OCI-LY7 (cell line): ENCODE measurements at regions not wholly inside any gene's neighbourhood (a gene's known extent, or its start where the extent isn't known, plus 50 kb on each side); places are given as distances from the start of the nearest gene placed in this dataset.

Source experiments
- BruUV-seq: library from RNA; stranded (reverse); fragments of 400-500 nt; replicated peaks from 2 replicates; lab custom pipeline; 2021; lab: Mats Ljungman, UMichigan
- CTCF ChIA-PET: fragments of 300-600 bp; sonication (Branson Sonifier 250); formaldehyde crosslinking; loops from one replicate; lab custom pipeline; 2022; ENCODE audit warnings: antibody characterized with exemption; ENCODE audit not compliant: unreplicated experiment; lab: Charles Lee
- POLR2A ChIA-PET: fragments of 300-600 bp; sonication (Branson Sonifier 250); formaldehyde crosslinking; loops from one replicate; lab custom pipeline; 2022; ENCODE audit warnings: antibody characterized with exemption; lab: Charles Lee
- DNase-seq: peaks from one replicate; pipeline ENCODE4 v3.0.0-alpha.2; 2015; ENCODE audit warnings: low spot score
- H2AFZ ChIP-seq: fragments of 200-600 bp; sonication (generic), shearing (Covaris generic); 2 replicates; pipeline ENCODE4 v1.6.1; 2014; ENCODE audit warnings: mild to moderate bottlenecking, antibody characterized with exemption, low read length, moderate library complexity
- H3K27ac ChIP-seq: fragments of 200-600 bp; sonication (generic); 2 replicates; pipeline ENCODE4 v1.5.1; 2014; ENCODE audit warnings: mixed run types, low read depth, mild to moderate bottlenecking, moderate library complexity, low read length, inconsistent platforms; ENCODE audit not compliant: poor library complexity, severe bottlenecking
- H3K36me3 ChIP-seq: fragments of 200-600 bp; sonication (generic); 2 replicates; pipeline ENCODE4 v1.6.1; 2014; ENCODE audit warnings: mild to moderate bottlenecking, antibody characterized with exemption, low read length, moderate library complexity, mixed read lengths; ENCODE audit not compliant: insufficient read depth
- H3K4me1 ChIP-seq: fragments of 200-600 bp; sonication (generic); 2 replicates; pipeline ENCODE4 v1.5.1; 2014; ENCODE audit warnings: mild to moderate bottlenecking, low read length; ENCODE audit not compliant: insufficient read depth, poor library complexity, severe bottlenecking
- H3K4me2 ChIP-seq: fragments of 200-600 bp; sonication (generic); 2 replicates; pipeline ENCODE4 v1.6.1; 2014; ENCODE audit warnings: mild to moderate bottlenecking, low read length
- H3K4me3 ChIP-seq: fragments of 200-600 bp; sonication (generic); 2 replicates; pipeline ENCODE4 v1.5.1; 2014; ENCODE audit warnings: mild to moderate bottlenecking, low read depth, low read length; ENCODE audit not compliant: poor library complexity, severe bottlenecking
- H3K79me2 ChIP-seq: fragments of 200-600 bp; sonication (generic); 2 replicates; pipeline ENCODE4 v1.6.1; 2016; ENCODE audit warnings: low read depth, mild to moderate bottlenecking, low read length, moderate library complexity, mixed read lengths; ENCODE audit not compliant: insufficient read depth
- H3K9me2 ChIP-seq: fragments of 200-600 bp; sonication (generic); 2 replicates; pipeline ENCODE4 v1.6.1; 2016; ENCODE audit warnings: mild to moderate bottlenecking, low read length, mixed read lengths; ENCODE audit not compliant: insufficient read depth
- H3K9me3 ChIP-seq: fragments of 200-600 bp; sonication (generic); 2 replicates; pipeline ENCODE4 v1.6.1; 2014; ENCODE audit warnings: mild to moderate bottlenecking, mixed run types, low read length, mixed read lengths
- H4K20me1 ChIP-seq: fragments of 200-600 bp; sonication (generic); 2 replicates; pipeline ENCODE4 v1.6.1; 2014; ENCODE audit warnings: mild to moderate bottlenecking, antibody characterized with exemption, low read length, moderate library complexity, mixed read lengths; ENCODE audit not compliant: insufficient read depth
- EZH2phosphoT487 ChIP-seq: fragments of 200-600 bp; sonication (generic); IDR thresholded peaks from 2 replicates; pipeline ENCODE4 v1.6.1; 2018; ENCODE audit warnings: low read depth, borderline replicate concordance, mild to moderate bottlenecking, mixed run types, antibody characterized with exemption, low read length, moderate library complexity, mixed read lengths
- intact Hi-C: fragments of 100-400 bp; cut with micrococcal nuclease; formaldehyde crosslinking; loops from one replicate; pipeline ENCODE4 v1.10.0; 2022; ENCODE audit not compliant: unreplicated experiment
- TF ChIP-seq, protein P1 (sequence below): fragments of 200-600 bp; sonication (generic); conservative IDR thresholded peaks from 2 replicates; pipeline ENCODE4 v1.5.1; 2014; ENCODE audit warnings: mild to moderate bottlenecking, antibody characterized with exemption, low read length, moderate library complexity, mixed read lengths

DNA sequence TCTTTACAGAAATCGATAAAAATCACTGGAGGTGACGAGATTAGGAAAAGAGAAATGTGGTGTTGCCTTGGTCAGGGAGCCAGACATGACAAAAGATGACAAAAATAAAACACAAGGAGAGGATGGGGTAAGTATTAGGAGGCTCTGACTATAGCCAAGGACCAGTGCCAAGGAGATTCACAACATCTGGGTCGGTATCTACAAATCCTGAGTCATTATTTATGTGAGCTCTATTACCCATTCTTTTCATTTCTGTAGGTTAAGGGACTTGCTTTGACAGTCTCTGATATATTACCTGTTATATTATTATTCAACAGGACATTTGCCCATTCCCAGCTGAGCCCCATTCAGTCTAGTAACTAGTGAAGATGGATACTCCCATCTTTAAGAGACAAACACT is 120.8 kb downstream of the TYW3 start:
- no peak overlapping the region for H3K4me2 ChIP-seq
- no peaks in the 10 kb centered on the region for H3K4me1 ChIP-seq
- H3K9me2 ChIP-seq = no peaks in the 10 kb centered on the region
- no peaks in the 10 kb centered on the region for H4K20me1 ChIP-seq
- ChIA-PET POLR2A (no interaction called here), CTCF (no interaction called here)
- H3K27ac ChIP-seq = no peak overlapping the region
- no peaks in the 10 kb centered on the region for H3K36me3 ChIP-seq
- no peak for DNase-seq
- H3K9me3 ChIP-seq = no peaks in the 10 kb centered on the region
- TF ChIP-seq EZH2phosphoT487 = no peak
- TF ChIP-seq, protein P1, sequence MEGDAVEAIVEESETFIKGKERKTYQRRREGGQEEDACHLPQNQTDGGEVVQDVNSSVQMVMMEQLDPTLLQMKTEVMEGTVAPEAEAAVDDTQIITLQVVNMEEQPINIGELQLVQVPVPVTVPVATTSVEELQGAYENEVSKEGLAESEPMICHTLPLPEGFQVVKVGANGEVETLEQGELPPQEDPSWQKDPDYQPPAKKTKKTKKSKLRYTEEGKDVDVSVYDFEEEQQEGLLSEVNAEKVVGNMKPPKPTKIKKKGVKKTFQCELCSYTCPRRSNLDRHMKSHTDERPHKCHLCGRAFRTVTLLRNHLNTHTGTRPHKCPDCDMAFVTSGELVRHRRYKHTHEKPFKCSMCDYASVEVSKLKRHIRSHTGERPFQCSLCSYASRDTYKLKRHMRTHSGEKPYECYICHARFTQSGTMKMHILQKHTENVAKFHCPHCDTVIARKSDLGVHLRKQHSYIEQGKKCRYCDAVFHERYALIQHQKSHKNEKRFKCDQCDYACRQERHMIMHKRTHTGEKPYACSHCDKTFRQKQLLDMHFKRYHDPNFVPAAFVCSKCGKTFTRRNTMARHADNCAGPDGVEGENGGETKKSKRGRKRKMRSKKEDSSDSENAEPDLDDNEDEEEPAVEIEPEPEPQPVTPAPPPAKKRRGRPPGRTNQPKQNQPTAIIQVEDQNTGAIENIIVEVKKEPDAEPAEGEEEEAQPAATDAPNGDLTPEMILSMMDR = no peak
- intact Hi-C loops = no loop called here
- no peak overlapping the region for H3K4me3 ChIP-seq
- no peak overlapping the region for H2AFZ ChIP-seq
- H3K79me2 ChIP-seq = no peaks in the 10 kb centered on the region
- BruUV-seq = no TSS peak

- H3K4me1 ChIP-seq = no peaks in the 10 kb centered on the region
- no peak overlapping the region for H3K4me3 ChIP-seq
- H3K79me2 ChIP-seq = no peaks in the 10 kb centered on the region
- H3K27ac ChIP-seq = no peak overlapping the region
- no peaks in the 10 kb centered on the region for H3K9me2 ChIP-seq
- no peaks in the 10 kb centered on the region for H3K9me3 ChIP-seq
- no peak overlapping the region for H3K4me2 ChIP-seq
- intact Hi-C loops = no loop called here
- no peaks in the 10 kb centered on the region for H3K36me3 ChIP-seq
- ChIA-PET CTCF (no interaction called here), POLR2A (no interaction called here)
- no peak for DNase-seq
- no TSS peak for BruUV-seq
- no peaks in the 10 kb centered on the region for H4K20me1 ChIP-seq
- no peak overlapping the region for H2AFZ ChIP-seq
- no peak for TF ChIP-seq EZH2phosphoT487
- TF ChIP-seq, protein P1 = no peak
Observed at GRCh38 chr1:74856174-74856573, 123.2 kb downstream of the TYW3 start.

DNA sequence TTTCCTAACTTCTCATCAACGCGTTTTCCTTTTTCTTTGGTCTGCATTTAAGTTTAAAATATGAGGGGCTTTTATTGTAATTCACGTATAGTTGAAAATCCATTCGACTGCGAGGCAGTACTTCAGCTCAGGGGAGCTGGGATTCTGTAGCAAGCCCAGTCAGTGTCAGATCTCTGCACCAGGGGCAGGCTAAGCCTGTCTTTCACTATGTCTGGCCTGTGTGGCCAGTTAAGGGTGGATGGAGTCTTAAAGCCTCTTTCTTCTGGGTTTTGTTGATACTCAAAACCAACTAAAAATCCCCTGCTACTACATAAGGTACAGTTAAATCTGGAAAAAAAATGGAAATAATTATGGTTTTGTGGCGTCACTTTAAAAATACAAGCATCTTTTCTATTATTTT is 124.7 kb downstream of the TYW3 start:
- POLR2A ChIA-PET = interaction anchor here (1.6 kb wide), 1 partner anchor 38 kb away, joined by 3 read pairs; no protein-coding TSS in a partner anchor
- Histone ChIP-seq H3K27ac (no peak overlapping the region), H4K20me1 (no peaks in the 10 kb centered on the region), H3K79me2 (no peaks in the 10 kb centered on the region), H3K4me3 (no peak overlapping the region), H3K36me3 (no peaks in the 10 kb centered on the region), H3K9me3 (no peaks in the 10 kb centered on the region), H2AFZ (no peak overlapping the region), H3K9me2 (no peaks in the 10 kb centered on the region), H3K4me1 (no peaks in the 10 kb centered on the region), H3K4me2 (no peak overlapping the region)
- DNase-seq = no peak
- CTCF ChIA-PET = no interaction called here
- TF ChIP-seq, protein P1 = no peak
- TF ChIP-seq EZH2phosphoT487 = no peak
- no TSS peak for BruUV-seq
- intact Hi-C loops = no loop called here
